GM23338 (cell line): ENCODE measurements at regions not wholly inside any gene's neighbourhood (a gene's known extent, or its start where the extent isn't known, plus 50 kb on each side); places are given as distances from the start of the nearest gene placed in this dataset.
"Not testable (repeated sequence)": the region's sequence is repeated elsewhere in the genome, so short reads cannot be mapped to it uniquely, and the experiment has no call there.

Experiments used
- ATAC-seq: fragments of 200-7000 bp; cut with Tn5 transposase; 3 replicates; pipeline ENCODE4 v1.9.1; 2020
- DNase-seq: peaks from one replicate; pipeline ENCODE4 v3.0.0-alpha.2; 2015; ENCODE audit warnings: low spot score
- H2AFZ ChIP-seq: fragments of 200-600 bp; sonication (generic); 2 replicates; pipeline ENCODE4 v1.8.0; 2016; ENCODE audit warnings: antibody characterized with exemption, mild to moderate bottlenecking, moderate library complexity
- H3F3A ChIP-seq: fragments of 200-600 bp; sonication (generic); replicated peaks from 2 replicates; pipeline ENCODE4 v1.8.0; 2017; ENCODE audit warnings: antibody characterized with exemption, mixed run types, low read depth
- H3K27ac ChIP-seq: fragments of 200-600 bp; sonication (generic); 2 replicates; pipeline ENCODE4 v1.6.1; 2016; ENCODE audit warnings: low read depth
- H3K27me3 ChIP-seq: fragments of 200-600 bp; sonication (generic); 2 replicates; pipeline ENCODE4 v1.8.0; 2016; ENCODE audit warnings: mild to moderate bottlenecking, mixed run types, moderate library complexity; ENCODE audit not compliant: insufficient read depth
- H3K36me3 ChIP-seq: fragments of 200-600 bp; sonication (generic); 2 replicates; pipeline ENCODE4 v1.8.0; 2016; ENCODE audit warnings: mild to moderate bottlenecking; ENCODE audit not compliant: insufficient read depth
- H3K4me1 ChIP-seq: fragments of 200-600 bp; sonication (generic); 2 replicates; pipeline ENCODE4 v1.8.0; 2016; ENCODE audit warnings: mild to moderate bottlenecking, moderate library complexity; ENCODE audit not compliant: insufficient read depth
- H3K4me2 ChIP-seq: fragments of 200-600 bp; sonication (generic); 2 replicates; pipeline ENCODE4 v1.7.1; 2017; ENCODE audit warnings: mixed run types
- H3K4me3 ChIP-seq: fragments of 200-600 bp; sonication (generic); 2 replicates; pipeline ENCODE4 v1.6.1; 2016; ENCODE audit warnings: mixed run types
- H3K79me2 ChIP-seq: fragments of 200-600 bp; sonication (generic); replicated peaks from 2 replicates; pipeline ENCODE4 v1.8.0; 2017; ENCODE audit warnings: mild to moderate bottlenecking; ENCODE audit not compliant: insufficient read depth
- H3K9me2 ChIP-seq: fragments of 200-600 bp; sonication (generic); 2 replicates; pipeline ENCODE4 v1.8.0; 2017; ENCODE audit not compliant: insufficient read depth
- H4K20me1 ChIP-seq: fragments of 200-600 bp; sonication (generic); replicated peaks from 2 replicates; pipeline ENCODE4 v1.8.0; 2017; ENCODE audit warnings: mild to moderate bottlenecking; ENCODE audit not compliant: insufficient read depth
- H3K27ac Mint-ChIP-seq: 2 replicates; pipeline ENCODE4 v1.8.0; 2020; ENCODE audit warnings: inconsistent platforms, mild to moderate bottlenecking, moderate library complexity, mixed read lengths
- H3K27me3 Mint-ChIP-seq: 3 replicates; pipeline ENCODE4 v1.8.0; 2022; ENCODE audit warnings: low read depth, mild to moderate bottlenecking, moderate library complexity, mixed read lengths, inconsistent platforms; ENCODE audit not compliant: insufficient read depth, poor library complexity
- H3K36me3 Mint-ChIP-seq: 3 replicates; pipeline ENCODE4 v1.8.0; 2021; ENCODE audit warnings: low read depth, mild to moderate bottlenecking, inconsistent platforms, moderate library complexity, mixed read lengths
- H3K4me1 Mint-ChIP-seq: 3 replicates; pipeline ENCODE4 v1.8.0; 2020; ENCODE audit warnings: mild to moderate bottlenecking, inconsistent platforms, mixed read lengths
- H3K4me3 Mint-ChIP-seq: 3 replicates; pipeline ENCODE4 v1.8.0; 2021; ENCODE audit warnings: moderate library complexity, mild to moderate bottlenecking, inconsistent platforms, mixed read lengths
- H3K9me3 Mint-ChIP-seq: 3 replicates; pipeline ENCODE4 v1.8.0; 2020; ENCODE audit warnings: moderate library complexity, mild to moderate bottlenecking, inconsistent platforms, mixed read lengths
- ZNF331 ChIP-seq: fragments of 250-450 bp; sonication (Bioruptor Pico); IDR thresholded peaks from 2 replicates; pipeline ENCODE4 v1.5.0; 2020; ENCODE audit warnings: low read depth, mild to moderate bottlenecking, moderate library complexity
- ZNF462 ChIP-seq: fragments of 250-450 bp; sonication (Bioruptor Pico); IDR thresholded peaks from 2 replicates; pipeline ENCODE4 v1.5.0; 2020; ENCODE audit warnings: mild to moderate bottlenecking, moderate library complexity

GRCh38 chr20:53654932-53655624 lies 61.4 kb upstream of the ZNF217 start:
- no peak overlapping the region for H3K4me2 ChIP-seq
- no peaks in the 10 kb centered on the region for H3K27me3 ChIP-seq
- TF ChIP-seq ZNF462 (CRISPR knock-in tag) (no peak), ZNF331 (CRISPR knock-in tag) (no peak)
- no peaks in the 10 kb centered on the region for H3K9me3 Mint-ChIP-seq
- no peaks in the 10 kb centered on the region for H4K20me1 ChIP-seq
- no peaks in the 10 kb centered on the region for H3K27me3 Mint-ChIP-seq
- H3K4me1 ChIP-seq, result peaks cover 40% of the 10 kb centered on the region
- no peak overlapping the region for H3K4me3 ChIP-seq
- no peaks in the 10 kb centered on the region for H3K36me3 ChIP-seq
- peaks cover 41% of the 10 kb centered on the region for H3K4me1 Mint-ChIP-seq
- no peak for DNase-seq
- no peaks in the 10 kb centered on the region for H3K9me2 ChIP-seq
- no peak overlapping the region for H3K27ac Mint-ChIP-seq
- no peaks in the 10 kb centered on the region for H3K79me2 ChIP-seq
- ATAC-seq, result no peak
- no peaks in the 10 kb centered on the region; the same call in 1 of the 2 replicates for H3F3A ChIP-seq
- peak overlapping the region; percentile 81; the same call in 1 of the 2 replicates for H2AFZ ChIP-seq
- no peak overlapping the region for H3K4me3 Mint-ChIP-seq
- H3K27ac ChIP-seq, result no peak overlapping the region
- H3K36me3 Mint-ChIP-seq, result no peaks in the 10 kb centered on the region

GRCh38 chr20:53654521-53654920 lies 60.9 kb upstream of the ZNF217 start:
- H3K27ac ChIP-seq, H4K20me1 ChIP-seq, H3K27me3 Mint-ChIP-seq, H3K4me3 ChIP-seq, H3K36me3 Mint-ChIP-seq, H3K9me2 ChIP-seq, H3K79me2 ChIP-seq, H3K4me2 ChIP-seq, H3K9me3 Mint-ChIP-seq, H3K4me3 Mint-ChIP-seq, DNase-seq, H3K27me3 ChIP-seq, ATAC-seq, H3F3A ChIP-seq, H2AFZ ChIP-seq, H3K36me3 ChIP-seq, H3K27ac Mint-ChIP-seq: not testable (repeated sequence)
- H3K4me1 ChIP-seq, result peaks cover 40% of the 10 kb centered on the region
- H3K4me1 Mint-ChIP-seq, result peaks cover 37% of the 10 kb centered on the region
